ENCODE measurements at regions not wholly inside any gene's neighbourhood (a gene's known extent, or its start where the extent isn't known, plus 50 kb on each side); places are given as distances from the start of the nearest gene placed in this dataset.

DNA sequence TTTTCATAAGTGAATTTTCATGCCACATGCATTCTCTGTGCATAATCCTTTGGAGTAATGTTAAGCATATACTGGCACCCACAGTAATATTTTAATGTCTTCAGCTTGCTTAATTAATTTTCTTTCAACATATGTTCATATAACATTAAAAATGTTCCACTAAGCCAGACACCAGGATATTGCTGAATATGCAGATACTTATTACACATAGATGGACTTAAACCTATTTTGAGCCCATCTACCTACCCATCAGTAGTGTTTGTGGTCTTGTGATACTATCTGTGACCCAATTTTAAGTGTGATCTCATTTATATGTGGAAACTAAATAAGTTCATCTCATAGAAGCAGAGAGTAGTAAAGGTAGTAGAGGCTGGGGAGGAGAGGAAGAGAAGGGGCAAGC lies 379.5 kb upstream of the JAG1 start:
- no peak for DNase-seq

GRCh38 chr20:11054266-11054993 lies 380.6 kb upstream of the JAG1 start:
- DNase-seq = no peak

DNA sequence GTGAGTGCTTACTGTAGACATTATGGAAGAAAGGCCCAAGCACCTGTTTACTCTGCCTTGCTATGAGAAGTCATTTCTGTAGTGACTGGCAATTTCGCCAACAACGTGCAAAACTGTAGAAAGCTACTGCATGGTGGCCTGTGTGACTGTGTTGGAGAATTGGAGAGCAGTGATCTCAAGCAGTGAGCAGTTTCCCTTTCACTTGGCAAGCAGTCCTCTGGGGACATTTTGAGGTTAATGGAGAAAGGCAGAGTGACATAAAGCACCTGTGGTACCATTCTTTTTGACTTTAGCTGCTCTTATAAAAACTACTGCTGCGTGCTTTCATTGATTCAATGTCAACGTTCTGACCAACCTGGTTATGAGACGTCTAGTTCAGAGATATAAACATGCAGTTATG lies 382.6 kb upstream of the JAG1 start:
- DNase-seq = no peak

DNA sequence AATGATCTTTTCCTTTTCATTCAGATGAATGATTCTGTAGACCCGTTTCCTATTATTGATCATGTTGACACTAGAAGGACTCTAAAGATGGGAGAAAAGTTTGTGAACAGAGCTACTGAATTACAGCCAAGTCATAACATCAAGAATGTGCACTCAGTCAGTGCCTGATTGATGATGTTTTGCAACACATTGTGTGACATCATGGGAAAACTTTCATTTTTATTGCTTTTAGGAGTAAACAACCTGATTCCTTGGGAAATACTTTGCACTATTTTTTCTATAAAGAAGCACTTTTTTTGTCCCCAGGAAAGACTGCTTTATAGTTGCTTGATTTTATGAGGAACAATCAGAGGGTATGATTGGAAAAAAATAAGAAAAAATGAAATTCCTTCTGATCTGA lies 383.8 kb upstream of the JAG1 start:
- DNase-seq = no peak

- DNase-seq = no peak
Measured at GRCh38 chr20:11059659-11060058, 385.9 kb upstream of the JAG1 start.

GRCh38 chr20:11060423-11061185 lies 386.8 kb upstream of the JAG1 start:
- DNase-seq = no peak

DNA sequence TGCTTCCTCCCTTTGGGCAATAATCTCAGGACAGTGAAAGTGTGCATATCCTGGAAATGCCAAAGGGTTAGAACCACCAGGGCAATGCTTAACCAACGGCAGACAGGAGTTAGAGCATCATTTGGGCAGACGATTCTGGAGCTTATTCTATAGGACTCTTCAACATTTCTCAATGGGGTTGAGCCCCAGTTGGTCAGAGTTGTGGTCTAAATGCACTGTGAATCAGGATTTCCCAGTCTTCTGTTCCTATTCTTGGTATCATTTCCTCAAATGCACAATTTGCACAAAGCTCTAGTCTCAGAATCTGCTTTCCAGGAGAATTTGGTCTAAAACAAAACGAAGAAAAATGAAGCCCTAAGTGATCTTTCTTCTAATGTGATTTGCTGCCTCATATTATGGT lies 389.6 kb upstream of the JAG1 start:
- DNase-seq = no peak

DNA sequence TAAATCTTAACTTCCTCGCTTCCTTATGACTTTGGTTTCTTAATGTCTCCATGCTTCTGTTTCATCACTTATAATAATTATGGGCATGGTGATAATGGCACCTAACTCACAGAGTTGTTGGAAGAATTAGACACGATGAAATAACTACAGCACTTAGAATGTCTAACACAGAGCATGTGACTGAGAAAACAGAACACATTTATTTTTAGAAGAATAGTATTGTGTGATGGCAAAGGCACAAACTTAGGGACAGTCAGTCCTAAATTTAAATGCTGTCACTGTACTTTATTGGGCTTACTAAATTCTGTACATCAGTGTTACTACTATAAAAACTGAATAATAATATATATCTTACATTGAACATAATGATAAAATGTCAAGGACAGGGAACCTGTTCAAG lies 391.1 kb upstream of the JAG1 start:
- no peak for DNase-seq

GRCh38 chr20:11067359-11067758 lies 393.6 kb upstream of the JAG1 start:
- no peak for DNase-seq

DNA sequence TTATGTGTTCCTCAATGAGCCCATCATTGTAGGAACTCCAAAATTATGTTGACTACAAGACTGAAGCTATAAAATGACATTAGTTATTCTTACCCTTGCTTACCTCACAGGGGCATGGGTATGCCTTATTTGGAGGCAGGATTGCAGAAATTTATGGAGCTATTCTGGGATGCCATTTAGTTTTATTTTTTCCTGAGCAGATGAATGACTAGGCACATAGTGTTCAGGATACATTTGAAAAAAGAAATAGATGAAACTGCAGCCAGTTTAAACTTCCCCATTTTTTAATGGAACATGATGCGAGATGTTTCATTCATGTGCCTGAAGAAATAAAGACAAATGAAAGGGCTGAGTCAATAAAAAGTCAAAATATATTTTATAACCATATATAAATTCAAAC lies 399.2 kb upstream of the JAG1 start:
- no peak for DNase-seq

GRCh38 chr20:11076434-11077105 lies 402.8 kb upstream of the JAG1 start:
- peak; percentile 58 for DNase-seq

- DNase-seq = no peak
Measured at GRCh38 chr20:11077226-11077625, 403.4 kb upstream of the JAG1 start.

DNA sequence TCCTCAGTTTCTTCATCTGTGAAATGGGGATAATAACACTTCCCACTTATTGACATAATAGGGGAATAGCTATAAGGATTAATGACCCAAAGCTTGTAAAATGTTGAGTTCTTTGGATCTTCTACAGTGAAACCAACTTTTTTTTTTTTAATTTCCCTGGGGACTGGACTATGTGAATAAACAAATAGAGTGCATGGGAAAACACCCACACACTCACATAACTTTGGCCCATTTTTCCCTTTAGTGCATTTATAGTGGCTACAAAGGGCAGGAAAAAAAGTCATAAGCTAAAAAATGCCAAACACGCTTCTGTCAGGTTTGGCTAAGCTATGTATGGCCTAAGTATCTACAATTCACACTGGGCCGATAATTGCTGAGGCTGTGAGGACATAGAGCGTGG lies 406.2 kb upstream of the JAG1 start:
- DNase-seq = no peak

DNA sequence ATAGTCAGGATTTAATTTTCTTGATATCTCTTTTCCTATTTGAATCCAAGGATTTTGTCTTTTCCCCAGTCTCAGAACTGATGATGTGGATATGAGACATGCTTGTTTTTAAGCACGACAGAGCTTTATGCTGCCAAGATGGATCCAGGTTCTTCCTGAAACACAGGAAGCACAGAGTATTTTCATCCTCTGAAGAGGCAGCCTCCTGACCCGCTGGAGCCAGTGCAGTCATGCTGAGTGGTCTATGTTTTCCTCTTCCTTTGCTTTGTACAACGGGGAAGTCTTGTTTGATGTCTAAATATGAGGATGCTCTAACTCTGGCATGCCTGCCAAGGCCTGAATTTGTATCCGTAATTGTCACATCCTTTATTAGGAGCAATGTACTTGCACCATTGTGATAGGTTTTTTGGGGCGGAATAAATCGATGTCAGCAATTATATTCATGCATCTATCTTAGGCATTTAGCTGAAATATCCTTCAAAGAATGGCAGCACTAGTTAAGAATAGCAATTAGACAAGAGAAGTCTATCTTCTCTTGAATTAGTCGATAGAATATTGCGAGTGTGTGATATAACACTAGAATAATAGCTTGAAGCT lies 407.1 kb upstream of the JAG1 start:
- DNase-seq = no peak

DNA sequence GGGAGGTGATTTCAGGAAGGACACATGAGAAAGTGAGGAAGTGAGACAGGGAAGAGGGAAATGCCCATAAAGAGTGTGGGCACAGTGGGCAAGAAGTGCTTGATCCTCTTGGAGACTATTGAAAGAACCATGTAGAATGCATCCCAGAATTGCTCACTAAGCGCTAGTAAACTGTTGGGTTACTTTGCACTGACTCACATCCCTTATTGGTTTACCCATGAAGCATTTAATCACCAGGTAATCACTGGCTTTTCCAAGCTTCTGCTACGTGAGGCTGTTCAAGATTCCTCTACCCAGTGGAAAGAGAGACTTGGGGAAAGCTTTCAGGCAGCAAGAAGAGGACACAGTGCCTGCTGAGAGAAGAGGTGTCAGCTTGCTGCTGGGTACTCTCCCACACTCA lies 410.0 kb upstream of the JAG1 start:
- DNase-seq = no peak

- DNase-seq = no peak
Measured at GRCh38 chr20:11084508-11084907, 410.7 kb upstream of the JAG1 start.

DNA sequence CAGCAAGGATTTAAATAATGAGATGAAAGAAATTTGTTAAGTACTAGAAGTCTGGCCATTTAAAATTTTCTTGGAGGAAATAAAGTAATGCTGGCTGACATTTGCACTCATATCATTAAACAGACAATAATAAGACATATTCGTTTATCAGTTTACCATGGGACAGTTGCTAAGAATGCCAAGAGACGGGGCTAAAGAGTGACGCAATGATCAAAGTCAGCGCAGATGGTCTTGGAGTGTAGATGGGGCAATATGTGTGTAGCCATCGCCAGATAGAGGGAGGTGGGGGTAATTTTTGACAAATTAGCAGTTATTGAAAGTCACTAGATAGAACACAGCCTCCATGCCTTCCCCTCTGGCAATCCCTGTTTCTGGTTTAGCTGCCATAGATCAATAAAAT lies 413.2 kb upstream of the JAG1 start:
- no peak for DNase-seq

DNA sequence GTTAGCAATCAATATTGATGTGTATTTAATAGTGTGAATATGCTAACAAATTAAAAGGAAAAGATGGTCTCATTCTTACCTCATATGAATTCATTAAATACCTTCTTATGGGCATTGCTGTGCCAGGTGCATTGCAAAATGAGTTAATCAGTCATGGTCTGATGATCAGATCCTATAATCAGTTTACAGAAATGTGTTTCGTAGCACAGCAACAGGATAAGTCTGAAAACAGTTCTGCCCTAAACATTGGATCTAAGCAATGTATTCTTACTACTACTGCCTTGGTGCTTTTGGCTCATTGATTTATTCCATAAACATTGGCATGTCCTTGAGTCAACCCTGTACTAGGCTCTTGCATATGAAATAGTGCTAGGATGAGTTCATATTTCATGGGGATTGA lies 417.0 kb upstream of the JAG1 start:
- DNase-seq = no peak

DNA sequence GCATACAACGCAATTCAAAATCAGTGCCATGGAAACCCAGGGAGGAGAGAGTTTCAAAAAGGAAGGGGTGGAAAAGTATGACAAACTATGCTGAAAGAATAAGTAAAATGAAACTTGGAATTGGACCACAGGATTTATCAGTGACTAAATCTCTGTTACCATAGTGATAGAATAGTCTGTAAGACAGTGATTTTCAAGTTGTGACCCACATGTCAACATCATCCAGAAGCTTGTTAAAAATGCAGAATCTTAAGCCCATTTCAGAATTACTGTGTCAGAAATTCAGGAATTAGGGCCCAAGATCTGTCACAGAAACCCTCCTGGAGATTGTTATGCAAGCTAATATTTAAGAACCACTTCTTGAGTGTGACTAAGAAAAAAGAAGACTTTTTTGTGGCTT lies 417.7 kb upstream of the JAG1 start:
- no peak for DNase-seq

DNA sequence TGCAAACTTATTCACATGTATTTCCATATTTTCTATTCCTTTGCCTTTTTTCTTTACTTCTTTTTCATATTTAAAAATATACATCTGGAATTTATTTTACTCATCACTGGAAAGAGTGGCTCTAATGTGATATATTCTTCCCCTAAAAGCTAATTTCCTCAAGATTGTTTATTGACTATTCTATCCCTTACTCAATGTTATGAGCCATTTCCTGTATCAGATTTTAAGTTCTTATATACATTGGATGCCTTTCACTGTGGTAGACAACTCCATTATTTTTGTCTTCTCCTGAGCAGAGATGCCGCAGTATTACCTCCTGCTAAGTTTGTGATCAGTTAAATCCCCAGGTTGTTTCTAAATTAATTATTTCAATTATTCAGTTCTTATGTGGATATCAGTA lies 418.4 kb upstream of the JAG1 start:
- DNase-seq = no peak

- no peak for DNase-seq
Measured at GRCh38 chr20:11094196-11094595, 420.4 kb upstream of the JAG1 start.

DNA sequence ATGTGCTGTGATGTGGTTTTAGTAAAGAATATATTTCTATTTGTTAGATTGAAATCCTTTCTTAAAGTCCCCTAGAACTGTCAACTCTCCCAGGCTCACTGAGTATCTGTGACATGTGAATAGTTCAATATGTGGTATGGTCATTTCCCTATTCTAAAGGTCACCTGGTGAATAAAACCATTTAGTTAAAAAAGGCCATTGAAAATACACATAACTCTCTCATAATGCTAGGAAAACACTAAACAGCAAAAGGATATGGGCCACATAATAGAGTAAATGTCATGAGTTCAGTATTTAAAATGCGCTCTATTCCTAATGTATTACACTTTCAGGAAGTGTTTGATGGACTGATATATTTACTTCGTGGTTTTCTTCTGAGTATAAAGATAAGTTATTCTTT lies 420.9 kb upstream of the JAG1 start:
- DNase-seq = no peak

DNA sequence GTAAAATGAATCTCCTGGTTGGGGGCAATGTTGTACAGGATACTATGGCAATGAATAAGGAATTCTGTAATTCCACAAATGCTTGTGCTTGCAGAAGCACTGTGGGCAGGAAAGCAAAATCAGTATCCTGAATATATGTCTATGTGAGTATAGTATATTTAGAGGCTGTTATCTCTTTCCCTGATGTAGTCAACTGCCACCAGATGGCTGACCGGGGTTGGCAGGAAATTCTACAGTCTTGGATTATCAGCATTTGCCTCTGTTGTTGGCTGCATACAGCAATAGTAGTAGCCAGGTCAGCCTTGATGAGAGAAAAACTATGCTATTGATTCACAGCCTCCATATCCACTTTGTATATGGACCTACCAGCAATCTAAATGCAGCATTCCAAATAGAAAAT lies 425.1 kb upstream of the JAG1 start:
- DNase-seq = no peak

DNA sequence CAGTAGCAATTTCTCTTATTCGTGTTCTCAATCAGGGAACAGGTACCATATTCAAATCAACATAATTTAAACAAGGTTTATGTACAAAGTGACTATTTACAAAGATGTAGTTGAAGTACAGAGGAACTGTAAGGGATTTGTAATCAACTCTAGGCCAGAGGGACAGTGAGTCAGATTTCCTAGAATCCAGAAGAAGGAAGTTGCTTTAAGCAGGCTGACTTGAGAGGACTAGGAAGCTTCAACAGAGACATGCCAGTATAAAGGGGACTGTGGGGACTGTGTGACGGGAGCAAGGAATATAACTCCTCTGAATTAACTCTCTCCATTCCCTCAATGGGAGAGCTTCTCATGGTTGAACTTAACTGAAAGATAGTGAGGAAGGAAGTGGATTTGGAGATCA lies 427.4 kb upstream of the JAG1 start:
- DNase-seq = no peak
